Body of pancreas (tissue), 4 donors: ENCODE measurements at regions not wholly inside any gene's neighbourhood (a gene's known extent, or its start where the extent isn't known, plus 50 kb on each side); places are given as distances from the start of the nearest gene placed in this dataset.

Experiments
- POLR2A ChIP-seq, 3 donors: fragments of 450-650 bp; IDR thresholded peaks; one replicate each; pipeline ENCODE4 v1.6.1; 2016; ENCODE audit warnings: antibody characterized with exemption in 3 of 3, mild to moderate bottlenecking in 2 of 3
- TF ChIP-seq, protein P1 (sequence below), 7 experiments: fragments of 450-650 bp in 4 of 7; fragments of 200-600 bp in 3 of 7; sonication (generic) in 3 of 7; IDR thresholded peaks; one replicate each; pipeline ENCODE4 v1.5.1; 2016 to 2019; ENCODE audit warnings: antibody characterized with exemption in 7 of 7

DNA sequence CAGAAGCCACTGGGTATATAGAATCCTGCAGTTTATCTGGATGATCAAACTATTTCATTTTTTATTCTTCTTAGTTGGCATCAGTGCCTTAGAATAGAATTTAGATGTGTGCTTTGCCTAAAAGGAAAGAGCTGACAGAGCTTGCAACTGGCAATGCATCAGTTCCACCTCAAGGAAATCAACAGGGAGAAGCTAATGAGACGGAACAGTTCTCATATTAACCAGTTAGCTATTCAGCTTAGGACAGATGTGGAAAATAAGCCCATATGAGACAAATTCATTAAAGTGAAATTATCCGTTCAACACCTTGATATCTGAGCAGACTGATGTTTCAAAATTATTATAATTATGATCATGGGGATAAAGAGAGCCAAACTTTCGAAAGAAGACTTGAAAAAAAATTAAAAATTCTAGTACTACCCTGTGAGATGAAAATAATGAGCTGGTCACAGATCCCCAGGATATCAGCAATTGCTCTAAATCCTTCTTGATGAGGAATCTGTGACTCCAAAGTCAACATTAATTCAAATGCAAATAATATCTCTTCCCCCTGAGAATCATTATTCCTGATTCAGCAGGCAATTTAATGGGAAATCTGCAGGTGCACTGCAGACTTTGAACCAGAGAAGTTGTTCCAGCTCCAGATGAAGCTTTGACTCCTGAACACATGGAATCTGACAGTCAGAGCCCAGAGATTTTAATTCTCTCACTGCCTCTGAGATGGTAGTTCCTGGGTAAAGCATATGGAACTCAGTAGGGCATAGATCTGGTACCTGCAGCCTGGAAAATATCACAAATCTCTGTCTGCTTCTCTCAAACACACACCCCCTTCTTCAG lies 486.8 kb downstream of the FOXO1 start:
- TF ChIP-seq, protein P1, sequence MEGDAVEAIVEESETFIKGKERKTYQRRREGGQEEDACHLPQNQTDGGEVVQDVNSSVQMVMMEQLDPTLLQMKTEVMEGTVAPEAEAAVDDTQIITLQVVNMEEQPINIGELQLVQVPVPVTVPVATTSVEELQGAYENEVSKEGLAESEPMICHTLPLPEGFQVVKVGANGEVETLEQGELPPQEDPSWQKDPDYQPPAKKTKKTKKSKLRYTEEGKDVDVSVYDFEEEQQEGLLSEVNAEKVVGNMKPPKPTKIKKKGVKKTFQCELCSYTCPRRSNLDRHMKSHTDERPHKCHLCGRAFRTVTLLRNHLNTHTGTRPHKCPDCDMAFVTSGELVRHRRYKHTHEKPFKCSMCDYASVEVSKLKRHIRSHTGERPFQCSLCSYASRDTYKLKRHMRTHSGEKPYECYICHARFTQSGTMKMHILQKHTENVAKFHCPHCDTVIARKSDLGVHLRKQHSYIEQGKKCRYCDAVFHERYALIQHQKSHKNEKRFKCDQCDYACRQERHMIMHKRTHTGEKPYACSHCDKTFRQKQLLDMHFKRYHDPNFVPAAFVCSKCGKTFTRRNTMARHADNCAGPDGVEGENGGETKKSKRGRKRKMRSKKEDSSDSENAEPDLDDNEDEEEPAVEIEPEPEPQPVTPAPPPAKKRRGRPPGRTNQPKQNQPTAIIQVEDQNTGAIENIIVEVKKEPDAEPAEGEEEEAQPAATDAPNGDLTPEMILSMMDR (IDR thresholded peaks at IDR 0.05), result peak in 1 of 7 experiments; percentile 17
- TF ChIP-seq POLR2A (IDR thresholded peaks at IDR 0.05), result peak in 2 of 3 donors; percentile 25 to 37
